GM19238 (cell line): ENCODE measurements at regions not wholly inside any gene's neighbourhood (a gene's known extent, or its start where the extent isn't known, plus 50 kb on each side); places are given as distances from the start of the nearest gene placed in this dataset.
"Not testable (repeated sequence)": the region's sequence is repeated elsewhere in the genome, so short reads cannot be mapped to it uniquely, and the experiment has no call there.

ENCODE experiments used
- DNase-seq: peaks from one replicate; pipeline ENCODE4 v3.0.0; 2011; ENCODE audit warnings: low spot score; ENCODE audit not compliant: insufficient read length

DNA sequence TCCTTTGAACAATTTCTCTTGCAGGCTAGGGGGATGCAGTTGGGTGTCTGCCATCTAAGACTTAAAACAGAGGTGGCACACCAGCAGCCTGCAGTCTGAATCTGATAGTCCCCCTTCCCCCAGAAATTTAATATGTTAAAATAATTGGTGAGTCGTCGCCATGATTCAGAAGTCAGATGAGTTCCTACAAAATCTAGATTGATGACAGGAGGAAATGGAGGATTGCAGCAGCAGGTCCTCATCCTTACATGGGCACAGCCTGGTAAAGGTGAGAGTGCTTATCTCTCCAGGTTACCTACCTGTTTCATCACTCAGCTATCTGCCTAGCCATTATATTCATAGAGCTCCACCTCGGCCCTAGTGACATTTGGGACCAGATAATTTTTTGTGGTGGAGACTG lies 112.3 kb downstream of the PCSK1 start:
- DNase-seq = no peak

DNA sequence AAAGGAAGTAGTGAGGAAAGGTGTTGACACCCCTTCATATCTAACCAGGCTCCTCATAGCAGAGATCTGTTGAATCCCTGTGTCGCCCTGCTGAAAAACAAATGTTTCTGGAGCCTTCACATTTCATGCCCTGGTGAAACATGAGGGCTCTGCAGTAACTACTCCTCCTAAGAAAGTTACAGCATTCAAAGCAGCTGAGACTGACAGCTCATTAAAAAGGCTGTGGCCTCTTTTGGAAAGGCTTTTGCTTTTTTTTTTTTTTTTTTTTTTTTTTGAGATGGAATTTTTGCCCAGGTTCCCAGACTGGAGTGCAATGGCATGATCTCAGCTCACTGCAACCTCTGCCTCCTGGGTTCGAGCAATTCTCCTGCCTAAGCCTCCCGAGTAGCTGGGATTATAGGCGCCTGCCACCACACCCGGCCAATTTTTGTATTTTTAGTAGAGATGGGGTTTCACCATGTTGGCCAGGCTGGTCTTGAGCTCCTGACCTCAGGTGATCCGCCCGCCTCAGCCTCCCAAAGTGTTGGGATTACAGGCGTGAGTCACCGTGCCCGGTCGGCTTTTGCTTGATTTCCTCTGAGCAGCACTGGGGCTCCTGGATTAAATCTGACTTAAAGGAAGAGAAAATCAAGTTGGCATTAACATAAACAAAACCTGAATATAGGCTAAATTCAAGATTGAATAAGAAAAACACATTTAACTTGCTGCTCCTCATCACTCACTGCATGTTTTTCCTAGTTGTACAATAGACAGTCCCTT lies 112.9 kb downstream of the PCSK1 start:
- not testable (repeated sequence) for DNase-seq

DNA sequence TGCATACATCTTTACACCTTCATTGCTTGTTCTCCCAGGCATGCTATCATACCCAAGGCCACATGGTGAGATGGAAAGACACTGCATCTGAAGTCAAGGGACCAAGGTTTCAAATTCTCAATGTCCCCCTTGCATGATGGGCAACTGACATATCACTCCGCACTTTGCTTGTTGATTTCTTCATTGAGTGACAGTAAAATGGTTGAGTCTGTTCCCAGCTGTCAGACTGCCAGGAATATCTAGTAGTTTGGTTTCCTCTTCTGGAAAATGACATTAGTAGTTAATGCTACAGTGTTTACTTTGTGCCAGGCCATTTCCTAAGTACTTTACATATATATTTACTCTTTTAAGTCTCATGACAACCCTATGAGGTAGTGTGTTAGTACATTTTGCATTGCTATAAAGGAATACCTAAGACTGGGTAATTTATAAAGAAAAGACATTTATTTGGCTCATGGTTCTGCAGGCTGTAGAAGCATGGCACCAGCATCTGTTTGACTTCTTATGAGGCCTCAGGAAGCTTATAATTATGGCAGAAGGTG lies 114.4 kb downstream of the PCSK1 start:
- DNase-seq = no peak

DNA sequence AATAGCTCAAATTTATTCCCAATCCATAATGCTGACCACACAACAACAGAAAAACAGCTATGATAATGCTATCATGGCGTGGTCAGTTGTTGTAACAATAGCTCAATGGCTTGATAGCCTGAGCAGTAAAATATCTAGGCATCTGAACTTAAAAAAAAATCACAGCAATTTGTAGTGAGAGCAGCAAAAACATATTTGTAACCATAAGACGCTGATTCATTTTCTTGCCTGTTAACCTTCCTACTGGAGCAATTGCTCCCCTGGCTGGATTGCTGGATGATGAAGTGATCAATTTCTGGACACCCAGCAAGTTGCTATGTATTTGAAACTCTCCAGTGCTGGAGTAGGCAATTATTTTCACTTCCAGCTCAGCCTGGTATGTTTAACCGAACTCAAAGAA lies 115.1 kb downstream of the PCSK1 start:
- no peak for DNase-seq

DNA sequence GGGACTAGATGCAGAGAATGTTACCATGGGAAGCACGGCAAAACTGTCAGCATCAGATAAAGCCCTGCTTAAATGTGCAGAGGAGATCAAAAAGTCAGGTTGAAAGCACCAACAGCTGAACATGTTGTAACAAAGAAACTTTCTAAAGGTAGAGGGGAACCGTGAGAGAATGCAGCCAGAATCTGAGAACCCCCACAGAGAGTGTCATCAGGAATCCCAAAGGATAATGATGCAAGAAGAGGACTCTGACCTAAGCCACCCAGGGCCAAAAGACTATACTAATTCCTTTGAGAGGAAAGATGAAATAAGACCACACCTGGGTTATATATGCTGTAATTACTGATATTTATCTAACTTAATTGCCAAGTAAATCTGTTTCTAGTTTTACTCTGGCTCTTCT lies 116.6 kb downstream of the PCSK1 start:
- no peak for DNase-seq

DNA sequence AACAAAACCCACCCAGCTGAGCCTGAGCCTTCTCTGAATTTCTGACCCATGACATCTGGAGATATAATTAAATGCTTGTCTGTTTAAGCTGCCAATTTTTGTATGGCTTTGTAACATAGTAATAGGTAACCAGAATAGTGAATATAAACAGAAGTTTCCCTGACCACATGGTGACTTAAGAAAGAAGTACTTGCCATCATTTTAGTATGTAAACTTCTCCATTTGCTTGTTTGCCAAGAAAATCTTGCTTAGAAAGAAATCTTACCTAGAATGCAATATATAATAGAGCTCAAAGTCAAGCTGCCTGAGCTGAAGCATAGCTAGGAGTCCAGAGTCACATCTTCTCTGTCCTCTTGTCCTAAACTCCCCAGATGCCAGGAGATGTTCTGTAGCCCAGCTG lies 117.0 kb downstream of the PCSK1 start:
- no peak for DNase-seq

DNA sequence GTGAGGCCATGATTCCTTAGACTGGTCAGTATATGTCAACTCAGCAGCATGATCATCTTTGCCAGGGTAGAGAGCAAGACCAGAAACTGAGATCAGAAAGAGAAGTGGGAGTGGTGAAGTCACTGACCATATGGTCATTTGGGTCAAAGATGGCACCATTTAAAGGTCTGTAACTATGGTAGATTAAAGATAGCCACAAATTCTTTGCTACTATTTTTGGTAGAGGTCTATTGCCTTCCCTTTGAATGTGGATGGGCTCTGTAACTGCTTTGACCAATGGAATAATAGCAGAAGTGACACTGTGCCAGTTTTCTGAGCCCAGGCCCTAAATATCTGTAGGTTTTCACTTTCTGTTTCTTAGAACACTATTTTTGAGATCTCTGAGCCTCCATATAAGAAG lies 117.6 kb downstream of the PCSK1 start:
- DNase-seq = no peak

DNA sequence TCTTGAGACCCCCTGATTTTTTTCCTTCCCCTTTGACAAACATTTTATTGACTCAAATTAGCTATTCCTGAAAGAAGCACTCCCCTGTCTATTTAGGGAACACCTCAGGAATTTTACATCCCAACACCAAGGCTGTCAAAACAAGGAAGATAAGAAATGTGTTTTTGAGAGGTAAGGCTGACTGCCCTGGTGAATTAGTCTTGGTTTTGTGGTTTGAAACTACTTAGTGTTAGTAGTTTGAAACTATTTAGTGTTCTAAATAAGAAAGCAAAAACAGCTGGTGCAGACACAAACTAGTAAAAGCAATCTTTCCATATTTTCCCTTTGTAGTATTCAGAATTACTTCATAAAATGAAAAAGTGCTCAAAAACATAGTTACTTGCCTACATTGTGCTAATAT lies 120.7 kb downstream of the PCSK1 start:
- DNase-seq = no peak

DNA sequence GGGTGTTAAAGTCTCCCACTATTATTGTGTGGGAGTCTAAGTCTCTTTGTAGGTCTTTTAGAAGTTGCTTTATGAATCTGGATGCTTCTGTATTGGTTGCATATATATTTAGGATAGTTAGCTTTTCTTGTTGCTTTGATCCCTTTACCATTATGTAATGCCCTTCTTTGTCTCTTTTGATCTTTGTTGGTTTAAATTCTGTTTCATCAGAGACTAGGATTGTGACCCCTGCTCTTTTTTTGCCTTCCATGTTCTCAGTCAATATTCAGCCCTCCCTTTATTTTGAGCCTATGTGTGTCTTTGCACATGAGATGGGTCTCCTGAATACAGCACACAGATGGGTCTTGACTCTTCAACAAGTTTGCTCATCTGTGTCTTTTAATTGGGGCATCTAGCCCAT lies 126.0 kb downstream of the PCSK1 start:
- DNase-seq = not testable (repeated sequence)

DNA sequence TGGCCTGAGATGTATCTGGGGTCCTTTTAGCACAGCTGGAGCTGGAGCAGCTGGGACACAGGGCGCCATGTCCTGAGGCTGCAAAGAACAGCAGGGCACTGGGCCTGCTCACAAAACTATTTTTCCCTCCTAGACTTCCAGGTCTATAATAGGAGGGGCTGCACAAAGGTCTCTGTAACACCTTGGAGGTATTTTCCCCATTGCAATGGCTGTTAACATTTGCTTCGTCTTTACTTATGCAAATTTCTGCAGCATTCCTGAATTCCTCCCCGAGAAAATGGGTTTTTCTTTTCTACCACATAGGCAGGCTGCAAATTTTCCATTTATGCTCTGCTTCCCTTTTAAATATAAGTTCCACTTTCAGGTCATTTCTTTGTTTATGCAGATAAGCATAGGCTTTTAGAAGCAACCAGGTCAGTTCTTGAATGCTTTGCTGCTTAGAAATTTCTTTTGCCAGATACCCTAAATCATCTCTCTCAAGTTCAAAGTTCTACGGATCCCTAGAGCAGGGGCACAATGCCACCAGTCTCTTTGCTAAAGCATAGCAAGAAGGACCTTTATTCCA lies 130.8 kb downstream of the PCSK1 start:
- no peak for DNase-seq

DNA sequence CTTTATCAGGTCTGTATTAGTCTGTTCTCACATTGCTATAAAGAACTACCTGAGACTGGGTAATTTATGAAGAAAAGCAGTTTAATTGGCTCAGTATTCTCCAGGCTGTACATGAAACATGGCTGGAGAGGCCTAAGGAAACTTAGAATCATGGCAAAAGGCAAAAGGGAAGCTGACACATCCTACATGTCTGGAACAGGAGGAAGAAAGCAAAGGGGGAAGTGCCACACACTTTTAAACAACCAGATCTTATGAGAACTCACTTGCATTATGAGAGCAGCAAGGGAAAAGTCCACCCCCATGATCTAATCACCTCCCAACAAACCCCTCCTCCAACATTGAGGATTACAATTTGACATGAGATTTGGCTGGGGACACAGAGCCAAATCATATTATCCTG lies 132.1 kb downstream of the PCSK1 start:
- no peak for DNase-seq

DNA sequence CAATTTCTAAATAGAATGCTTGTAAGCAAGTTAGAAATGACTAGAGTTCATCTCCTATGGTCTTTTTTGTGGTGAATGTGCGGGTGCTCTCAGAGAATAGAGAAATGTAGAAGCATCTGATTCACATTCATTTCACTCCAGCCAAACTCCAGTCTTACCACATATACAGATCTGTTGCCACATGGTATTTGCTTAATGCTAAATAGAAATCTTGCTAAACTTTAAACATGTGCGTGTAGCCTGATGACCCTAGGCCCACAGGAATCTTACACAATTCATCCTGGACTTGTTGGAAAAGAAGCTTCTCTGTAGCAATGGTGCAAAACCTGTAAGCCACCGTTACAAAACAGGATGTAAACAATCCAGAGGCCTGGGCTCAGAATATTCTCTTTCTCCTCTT lies 135.2 kb downstream of the PCSK1 start:
- no peak for DNase-seq

DNA sequence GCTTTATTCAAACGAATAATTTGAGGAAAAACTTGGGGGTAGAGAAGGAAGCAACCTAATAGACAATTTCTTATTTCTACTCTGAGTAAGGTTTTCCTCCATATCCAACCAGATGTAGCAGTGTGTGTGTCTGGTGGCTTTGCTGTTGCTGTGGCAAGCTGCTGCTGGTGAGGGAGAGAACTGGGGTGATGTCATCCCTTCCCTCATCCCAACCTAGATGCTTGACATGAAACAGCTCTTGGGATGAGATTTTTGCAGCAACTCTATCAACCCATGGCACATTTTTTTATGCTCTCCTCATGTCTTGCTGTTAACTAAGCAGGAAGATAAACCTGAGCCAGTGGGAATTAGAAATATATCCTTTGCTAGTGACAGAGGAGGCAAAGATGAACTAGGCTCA lies 135.8 kb downstream of the PCSK1 start:
- no peak for DNase-seq

DNA sequence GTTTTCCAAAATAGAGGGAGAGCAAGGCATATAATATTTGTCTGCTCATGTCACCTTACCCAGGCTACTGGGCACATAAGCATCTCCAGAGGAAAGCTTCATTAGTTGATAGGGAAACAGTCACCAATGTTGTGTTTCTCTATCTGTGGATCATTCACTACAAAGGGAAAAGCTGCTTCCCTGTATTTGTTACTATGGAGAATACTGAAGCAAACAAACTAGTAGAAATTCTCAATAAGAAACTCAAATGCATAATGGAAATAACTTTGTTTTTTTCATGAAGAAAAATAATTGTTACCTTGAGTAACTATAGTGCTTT lies 138.2 kb downstream of the PCSK1 start:
- no peak for DNase-seq

DNA sequence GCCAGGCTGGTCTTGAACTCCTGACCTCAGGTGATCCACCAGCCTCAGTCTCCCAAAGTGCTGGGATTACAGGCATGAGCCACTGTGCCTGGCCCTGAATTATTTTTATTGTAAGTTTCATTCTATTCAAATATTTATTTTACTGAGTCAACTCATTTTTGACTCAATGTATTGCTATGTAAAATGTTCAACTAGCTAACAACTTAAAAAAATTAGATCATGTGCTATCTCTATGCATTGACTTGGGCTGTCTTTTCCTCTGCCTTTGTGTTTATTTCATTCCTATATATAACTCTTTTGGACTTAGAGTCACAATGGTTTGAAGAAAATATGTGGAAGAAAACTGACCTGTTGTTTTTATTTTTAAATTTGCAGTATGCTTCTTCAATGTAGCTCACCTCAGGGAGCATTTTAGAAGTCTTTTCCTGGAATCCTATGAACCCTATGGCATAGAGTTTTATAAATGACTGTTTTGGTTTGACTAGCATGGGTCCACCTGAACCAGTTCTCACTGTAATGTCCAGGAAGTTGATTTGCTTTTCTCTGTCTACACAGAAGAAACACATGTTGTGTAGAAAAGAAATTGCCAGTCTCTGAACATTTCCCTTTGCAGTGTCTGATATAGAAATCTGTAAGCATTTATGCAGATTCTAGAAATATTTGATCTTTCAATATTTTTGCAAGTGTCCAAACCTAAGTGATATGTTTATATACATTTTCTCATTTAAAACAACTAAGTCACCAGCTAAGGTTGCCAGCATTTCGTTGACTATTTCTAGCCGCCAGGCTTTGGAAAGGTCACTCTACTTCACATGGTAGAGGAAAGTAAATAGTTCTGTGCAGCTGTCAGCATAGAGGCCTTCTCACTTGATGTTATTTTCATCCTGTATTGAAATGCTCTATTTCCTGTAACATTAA lies 138.8 kb downstream of the PCSK1 start:
- no peak for DNase-seq

DNA sequence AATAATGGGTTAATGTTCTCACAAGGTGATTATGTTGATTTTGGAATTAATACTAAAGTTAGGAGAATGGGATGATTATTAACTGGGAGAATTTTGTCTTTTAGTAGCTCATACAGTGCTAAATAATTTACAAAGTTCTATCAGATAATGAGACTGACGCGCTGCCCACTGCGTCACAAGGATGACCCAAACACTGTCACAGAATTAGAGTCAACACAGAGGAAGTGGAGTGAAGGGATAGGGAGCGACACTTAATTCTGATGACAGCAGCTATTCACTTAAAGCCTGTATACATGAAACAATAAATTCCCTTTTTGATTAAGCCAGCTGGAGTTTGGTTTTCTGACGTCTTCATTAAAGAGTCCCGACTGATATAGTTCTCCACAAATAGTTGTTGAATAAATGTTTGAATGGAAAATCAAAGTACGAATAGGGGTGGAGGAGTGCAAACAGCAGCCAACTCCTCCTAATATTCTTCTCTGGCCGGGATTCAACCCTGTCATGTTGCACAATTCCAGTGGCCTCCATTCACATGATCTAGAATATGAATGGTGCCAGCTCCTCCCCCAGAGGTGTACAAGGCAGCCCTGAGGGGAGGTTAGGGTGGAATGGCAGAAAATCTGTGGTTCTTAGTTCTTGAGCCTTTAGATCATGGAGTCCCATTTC lies 140.3 kb downstream of the PCSK1 start:
- no peak for DNase-seq

DNA sequence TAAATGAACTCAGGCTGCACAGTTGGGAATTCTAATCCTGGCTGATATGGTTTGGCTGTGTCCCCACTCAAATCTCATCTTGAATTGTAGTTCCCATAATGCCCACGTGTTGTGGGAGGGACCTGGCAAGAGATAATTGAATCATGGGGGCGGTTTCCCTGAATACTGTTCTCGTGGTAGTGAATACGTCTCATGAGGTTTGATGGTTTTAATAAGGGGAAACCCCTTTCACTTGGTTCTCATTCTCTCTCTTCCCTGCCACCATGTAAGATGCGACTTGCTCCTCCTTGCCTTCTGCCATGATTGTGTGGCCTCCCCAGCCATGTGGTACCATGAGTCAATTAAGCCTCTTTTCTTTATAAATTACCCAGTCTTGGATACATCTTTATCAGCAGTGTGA lies 143.8 kb downstream of the PCSK1 start:
- not testable (repeated sequence) for DNase-seq

DNA sequence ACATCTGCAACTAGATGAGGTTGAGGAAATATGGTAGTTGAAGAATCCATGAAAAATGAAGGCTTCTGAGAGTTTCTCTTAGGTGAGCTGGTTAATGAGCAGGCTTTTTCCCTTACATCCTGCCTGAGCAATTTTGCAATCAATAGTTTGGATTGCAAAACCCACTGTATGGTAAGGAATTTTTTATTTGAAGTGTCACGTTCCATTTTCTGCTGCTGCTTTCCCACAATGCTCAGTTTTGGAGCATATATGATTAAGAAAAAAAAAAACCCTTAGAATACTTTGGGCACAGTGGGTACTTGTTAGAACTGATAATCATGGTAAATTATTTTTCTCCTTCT lies 144.2 kb downstream of the PCSK1 start:
- no peak for DNase-seq

DNA sequence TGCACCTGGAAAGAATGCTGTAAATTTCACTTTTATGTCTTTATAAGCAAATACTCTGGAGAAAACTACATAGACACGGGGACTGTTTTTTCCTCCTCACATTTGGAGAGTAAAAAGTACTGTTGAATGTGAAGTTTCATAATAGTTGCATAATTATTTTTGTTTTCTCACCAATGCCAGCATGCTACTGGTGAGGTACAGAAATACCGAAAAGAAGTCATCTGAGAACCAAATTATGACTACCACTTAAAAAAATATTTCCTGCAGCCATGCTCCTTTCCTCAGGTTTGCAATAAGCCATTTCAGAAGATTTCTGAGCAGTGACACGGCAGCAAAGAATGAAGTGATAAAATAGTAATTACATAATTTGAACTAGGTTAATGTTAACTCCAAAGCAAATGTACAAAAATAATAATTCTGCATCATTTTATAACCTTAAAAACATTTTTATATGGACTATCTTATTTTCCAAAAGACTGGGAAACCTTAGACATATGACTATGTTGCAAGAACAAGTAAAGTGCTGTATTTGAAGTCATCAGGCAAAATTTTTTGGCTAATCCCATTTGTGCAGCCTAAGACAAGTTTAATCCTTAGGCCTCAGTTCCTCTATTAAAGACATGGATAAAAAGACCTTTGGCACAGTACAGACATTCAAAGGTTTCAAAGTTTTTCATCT lies 144.7 kb downstream of the PCSK1 start:
- DNase-seq = no peak

DNA sequence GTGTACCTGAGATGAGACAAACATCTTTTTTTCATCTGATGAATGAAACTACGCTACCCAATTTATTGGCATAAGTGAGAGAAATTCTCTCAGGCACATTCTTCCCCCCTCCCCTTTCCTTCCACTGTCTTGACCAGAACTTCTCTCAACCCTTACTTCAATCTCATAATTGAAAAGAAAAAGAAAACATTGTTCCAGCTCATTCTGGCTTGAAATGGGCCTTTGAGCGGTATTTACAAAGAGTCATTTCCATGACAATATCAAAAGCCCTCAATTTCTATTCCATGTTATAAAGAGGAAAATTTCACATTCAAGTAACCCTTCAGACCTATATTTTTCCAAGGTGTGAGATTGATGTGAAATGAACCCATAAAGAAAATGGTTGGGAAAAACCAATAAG lies 145.9 kb downstream of the PCSK1 start:
- no peak for DNase-seq

DNA sequence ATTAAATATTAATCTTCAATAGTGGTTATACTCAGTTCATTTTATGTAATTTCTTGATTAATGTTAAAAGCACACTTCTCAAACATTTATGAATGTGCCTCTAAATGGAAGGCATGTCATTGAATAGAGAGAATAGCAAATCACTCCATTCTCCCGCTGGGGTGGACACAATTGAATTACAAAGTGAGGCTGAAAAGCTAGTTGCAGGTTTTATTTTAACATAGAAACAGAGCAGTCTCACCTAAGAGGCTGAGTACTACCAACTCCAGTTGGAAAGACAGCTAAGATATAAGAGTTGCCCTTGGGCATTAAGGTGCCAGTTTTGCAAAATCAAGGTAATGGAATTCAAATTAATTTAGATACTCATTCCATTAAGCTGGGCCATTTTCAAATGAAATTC lies 147.2 kb downstream of the PCSK1 start:
- DNase-seq = no peak
